CD4-positive, alpha-beta T cell (primary cell): ENCODE measurements at regions not wholly inside any gene's neighbourhood (a gene's known extent, or its start where the extent isn't known, plus 50 kb on each side); places are given as distances from the start of the nearest gene placed in this dataset.

Source experiments
- ATAC-seq: fragments of 200-7000 bp; cut with Tn5 transposase; one replicate; pipeline ENCODE4 v1.10.0; 2022; ENCODE audit warnings: mild to moderate bottlenecking; ENCODE audit not compliant: poor library complexity
- CTCF ChIA-PET: fragments of 350-600 bp; sonication (Branson Sonifier 250); formaldehyde crosslinking; loops from one replicate; lab custom pipeline; 2021; ENCODE audit warnings: antibody characterized with exemption, inconsistent platforms; lab: Charles Lee
- POLR2A ChIA-PET: fragments of 350-600 bp; sonication (Branson Sonifier 250); formaldehyde crosslinking; loops from one replicate; lab custom pipeline; 2021; ENCODE audit warnings: antibody characterized with exemption, inconsistent platforms; lab: Charles Lee
- DNase-seq, 14 experiments: peaks; one replicate each; pipeline ENCODE4 v3.0.0-alpha.2; 2013 to 2020; ENCODE audit warnings: mixed read lengths in 2 of 14
- H3K27ac ChIP-seq, 2 donors: one replicate each; pipeline versions ENCODE4 v1.5.1 to v1.7.0; 2013; ENCODE audit warnings: low read length in 2 of 2, low read depth in 1 of 2, mild to moderate bottlenecking in 1 of 2
- H3K27me3 ChIP-seq, 2 experiments: 1 replicate in 1 of 2; 2 replicates in 1 of 2; pipeline versions ENCODE4 v1.6.1 to v1.7.0; 2013; ENCODE audit warnings: low read length in 2 of 2, control low read depth in 1 of 2, mild to moderate bottlenecking in 1 of 2, moderate library complexity in 1 of 2; ENCODE audit not compliant: insufficient read depth in 2 of 2, control insufficient read depth in 1 of 2
- H3K36me3 ChIP-seq: one replicate; pipeline ENCODE4 v1.6.1; 2013; ENCODE audit warnings: low read length, control low read depth; ENCODE audit not compliant: insufficient read depth
- H3K4me1 ChIP-seq: one replicate; pipeline ENCODE4 v1.6.1; 2013; ENCODE audit warnings: low read length, control low read depth; ENCODE audit not compliant: insufficient read depth
- H3K4me3 ChIP-seq: one replicate; pipeline ENCODE4 v1.5.1; 2013; ENCODE audit warnings: mild to moderate bottlenecking, low read length, moderate library complexity
- H3K9me3 ChIP-seq, 2 experiments: 1 replicate in 1 of 2; 2 replicates in 1 of 2; pipeline versions ENCODE4 v1.6.1 to v1.7.0; 2013; ENCODE audit warnings: low read length in 2 of 2, mild to moderate bottlenecking in 2 of 2, control low read depth in 1 of 2, moderate library complexity in 1 of 2; ENCODE audit not compliant: control insufficient read depth in 1 of 2, insufficient read depth in 1 of 2
- H3K27ac Mint-ChIP-seq: one replicate; pipeline ENCODE4 v1.8.0; 2020; ENCODE audit warnings: mixed read lengths
- H3K27me3 Mint-ChIP-seq: one replicate; pipeline ENCODE4 v1.8.0; 2021; ENCODE audit warnings: mixed read lengths
- H3K36me3 Mint-ChIP-seq: one replicate; pipeline ENCODE4 v1.8.0; 2021; ENCODE audit warnings: low read depth, mixed read lengths
- H3K4me1 Mint-ChIP-seq: one replicate; pipeline ENCODE4 v1.8.0; 2021; ENCODE audit warnings: low read depth, mixed read lengths
- H3K4me3 Mint-ChIP-seq: one replicate; pipeline ENCODE4 v1.8.0; 2020; ENCODE audit warnings: mild to moderate bottlenecking, mixed read lengths
- H3K9me3 Mint-ChIP-seq: one replicate; pipeline ENCODE4 v1.8.0; 2020; ENCODE audit warnings: mixed read lengths
- CTCF ChIP-seq: fragments of 200-600 bp; IDR thresholded peaks from one replicate; pipeline ENCODE4 v1.8.0; 2022; ENCODE audit warnings: antibody characterized with exemption, mild to moderate bottlenecking
- intact Hi-C, 2 experiments: fragments of 100-400 bp; cut with DNase I in 1 of 2; cut with micrococcal nuclease in 1 of 2; formaldehyde crosslinking; loops; one replicate each; pipeline versions ENCODE4 v1.15.1 to v1.9.0; 2023 to 2025; cut with DNase I, micrococcal nuclease

DNA sequence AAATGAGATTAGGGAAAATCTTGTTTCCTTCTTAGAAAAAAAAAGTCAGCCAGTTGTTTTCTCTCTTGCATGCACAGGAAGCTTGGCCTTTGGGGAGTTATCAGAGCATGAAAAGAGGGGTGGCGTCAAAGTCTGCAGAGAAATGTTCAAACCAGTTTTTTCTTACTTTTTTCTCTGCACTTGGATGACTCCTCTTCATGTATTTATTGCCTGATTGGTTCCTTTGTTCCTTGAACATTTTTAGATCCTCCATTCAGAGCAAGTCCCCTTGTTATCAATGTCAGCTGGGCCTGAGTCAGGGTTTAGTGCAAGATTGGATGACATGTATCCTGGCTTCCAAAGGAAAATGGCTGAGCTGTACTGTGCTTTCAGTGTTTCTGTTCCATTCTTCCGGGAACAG is 392.6 kb upstream of the BRINP1 start:
- CTCF ChIA-PET: no interaction called here
- Histone ChIP-seq H3K9me3 (no peaks in the 10 kb centered on the region), H3K27me3 (no peaks in the 10 kb centered on the region), H3K4me1 (no peaks in the 10 kb centered on the region), H3K27ac (no peak overlapping the region), H3K36me3 (no peaks in the 10 kb centered on the region), H3K4me3 (no peak overlapping the region)
- DNase-seq (no peak), ATAC-seq (no peak)
- Mint-ChIP-seq H3K27ac (no peak overlapping the region), H3K4me1 (no peaks in the 10 kb centered on the region), H3K27me3 (peaks cover 11% of the 10 kb centered on the region), H3K9me3 (peaks cover 5% of the 10 kb centered on the region), H3K36me3 (no peaks in the 10 kb centered on the region), H3K4me3 (no peak overlapping the region)
- no peak for TF ChIP-seq CTCF
- POLR2A ChIA-PET: no interaction called here
- intact Hi-C loops: no loop called here

GRCh38 chr9:119758990-119759389 is 389.8 kb upstream of the BRINP1 start:
- H3K36me3 Mint-ChIP-seq: no peaks in the 10 kb centered on the region

DNA sequence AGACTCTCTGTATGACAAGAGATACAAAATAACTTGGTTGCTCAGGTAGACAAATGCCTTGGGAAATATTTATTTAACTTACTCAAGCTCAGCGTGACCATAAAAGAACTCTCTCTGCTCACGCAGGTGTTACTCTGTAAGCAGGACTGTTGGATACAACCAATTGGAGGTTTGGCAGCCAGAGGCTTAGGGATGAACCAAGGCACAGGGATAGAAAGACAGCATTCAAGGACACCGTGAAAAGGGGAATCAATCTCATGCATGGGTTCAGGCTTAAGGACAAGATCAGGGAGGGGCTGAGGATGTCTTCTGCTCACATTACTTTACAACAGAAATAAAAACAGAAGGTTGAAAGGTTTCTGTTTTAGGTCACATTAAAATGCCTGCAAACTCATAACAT is 389.0 kb upstream of the BRINP1 start:
- no peaks in the 10 kb centered on the region for H3K36me3 Mint-ChIP-seq
- H3K27me3 ChIP-seq: no peaks in the 10 kb centered on the region
- intact Hi-C loops: no loop called here
- no peak for DNase-seq
- ChIA-PET CTCF (no interaction called here), POLR2A (no interaction called here)
- no peak for TF ChIP-seq CTCF
- H3K9me3 Mint-ChIP-seq: peaks cover 6% of the 10 kb centered on the region
- no peak overlapping the region for H3K4me3 ChIP-seq
- no peaks in the 10 kb centered on the region for H3K4me1 Mint-ChIP-seq
- H3K9me3 ChIP-seq: no peaks in the 10 kb centered on the region
- no peaks in the 10 kb centered on the region for H3K4me1 ChIP-seq
- H3K36me3 ChIP-seq: no peaks in the 10 kb centered on the region
- H3K27ac ChIP-seq: no peak overlapping the region
- no peak for ATAC-seq
- H3K27ac Mint-ChIP-seq: no peak overlapping the region
- H3K4me3 Mint-ChIP-seq: no peak overlapping the region
- peaks cover 11% of the 10 kb centered on the region for H3K27me3 Mint-ChIP-seq

More at GRCh38 chr9:119758990-119759389, 389.8 kb upstream of the BRINP1 start:
- no peak overlapping the region for H3K27ac ChIP-seq
- H3K27me3 ChIP-seq: no peaks in the 10 kb centered on the region
- H3K9me3 ChIP-seq: no peaks in the 10 kb centered on the region
- H3K4me1 ChIP-seq: no peaks in the 10 kb centered on the region
- H3K27me3 Mint-ChIP-seq: peaks cover 11% of the 10 kb centered on the region
- H3K36me3 ChIP-seq: no peaks in the 10 kb centered on the region
- no peak overlapping the region for H3K4me3 Mint-ChIP-seq
- CTCF ChIA-PET: no interaction called here
- no peaks in the 10 kb centered on the region for H3K4me1 Mint-ChIP-seq
- H3K4me3 ChIP-seq: no peak overlapping the region
- POLR2A ChIA-PET: no interaction called here
- intact Hi-C loops: no loop called here
- peaks cover 6% of the 10 kb centered on the region for H3K9me3 Mint-ChIP-seq
- no peak overlapping the region for H3K27ac Mint-ChIP-seq
- ATAC-seq (no peak), DNase-seq (no peak)
- no peak for TF ChIP-seq CTCF
